ELR (cell line): ENCODE measurements at regions not wholly inside any gene's neighbourhood (a gene's known extent, or its start where the extent isn't known, plus 50 kb on each side); places are given as distances from the start of the nearest gene placed in this dataset.

Source experiments
- DNase-seq: peaks from one replicate; pipeline ENCODE4 v3.0.0-alpha.2; 2015; ENCODE audit warnings: low read depth

DNA sequence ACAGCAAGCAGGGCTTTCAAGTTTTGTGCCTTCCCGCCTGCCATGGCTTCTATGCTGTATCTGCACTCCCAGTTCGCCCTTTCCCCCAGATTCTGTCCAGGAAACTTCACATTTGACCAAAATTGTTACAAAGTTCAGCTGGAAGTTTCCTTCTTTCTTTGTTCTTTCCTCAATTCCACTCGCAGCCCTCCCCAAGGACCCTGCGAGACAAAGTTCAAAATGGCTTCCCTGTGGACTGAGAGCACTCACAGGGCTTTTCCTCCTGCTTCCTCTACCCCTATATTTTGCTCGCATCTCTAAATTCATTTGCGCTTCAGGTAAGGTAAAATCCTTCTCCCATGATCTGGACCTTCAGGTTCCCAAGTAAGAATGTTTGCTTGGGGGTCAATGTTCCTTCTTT, 1348.4 kb upstream of the B3GALT2 start:
- no peak for DNase-seq

- DNase-seq = peak; percentile 5
These were observed 1347.2 kb upstream of the B3GALT2 start for GRCh38 chr1:194533641-194534040.

- DNase-seq = no peak
These were observed 1331.2 kb upstream of the B3GALT2 start for GRCh38 chr1:194517567-194517966.

- no peak for DNase-seq
These were observed 1329.5 kb upstream of the B3GALT2 start for GRCh38 chr1:194515916-194516315.

GRCh38 chr1:194512957-194513356, 1326.5 kb upstream of the B3GALT2 start:
- DNase-seq = peak; percentile 4

DNA sequence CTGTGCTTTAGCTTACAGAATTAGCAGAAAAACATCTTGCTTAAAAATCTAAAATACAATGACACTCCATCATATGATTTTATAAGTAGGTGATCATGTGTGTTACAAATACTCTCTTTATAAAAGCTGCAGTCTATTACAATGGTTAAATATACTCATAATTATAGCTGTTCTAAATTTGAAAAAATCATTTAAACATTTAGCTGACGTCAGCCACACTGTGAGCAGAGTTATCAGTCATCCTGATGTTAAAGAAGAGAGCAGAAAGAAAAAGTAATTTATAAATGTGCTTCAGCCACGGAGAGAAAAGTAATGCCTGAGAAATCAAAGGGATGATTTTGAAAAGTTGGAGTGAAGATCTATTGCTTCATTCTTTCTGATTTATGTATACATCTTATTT, 1325.9 kb upstream of the B3GALT2 start:
- no peak for DNase-seq

- no peak for DNase-seq
These were observed 1316.8 kb upstream of the B3GALT2 start for GRCh38 chr1:194503209-194503608.

GRCh38 chr1:194495434-194495833, 1309.0 kb upstream of the B3GALT2 start:
- DNase-seq = no peak

DNA sequence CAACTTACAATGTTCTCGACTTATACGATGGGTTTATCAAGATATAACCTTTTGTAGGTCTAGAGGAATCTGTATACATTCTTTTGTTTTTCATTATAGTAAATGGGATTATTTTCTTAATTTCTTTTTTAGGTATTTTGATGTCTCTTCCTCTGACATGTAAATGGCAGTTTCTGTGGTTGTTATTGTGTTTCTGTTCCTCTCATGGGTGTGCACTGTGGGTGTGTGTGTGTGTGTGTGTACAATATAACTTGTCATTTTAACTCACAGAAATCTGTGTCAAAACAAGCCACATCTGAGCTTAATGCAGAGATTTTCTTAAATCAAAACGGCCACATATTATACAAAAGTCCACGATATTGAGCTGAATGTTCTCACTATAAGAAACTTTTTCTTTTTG, 1300.8 kb upstream of the B3GALT2 start:
- DNase-seq = no peak

- DNase-seq = no peak
These were observed 1299.0 kb upstream of the B3GALT2 start for GRCh38 chr1:194485432-194485831.

GRCh38 chr1:194478731-194479130, 1292.3 kb upstream of the B3GALT2 start:
- no peak for DNase-seq

GRCh38 chr1:194477908-194478307, 1291.5 kb upstream of the B3GALT2 start:
- no peak for DNase-seq

DNA sequence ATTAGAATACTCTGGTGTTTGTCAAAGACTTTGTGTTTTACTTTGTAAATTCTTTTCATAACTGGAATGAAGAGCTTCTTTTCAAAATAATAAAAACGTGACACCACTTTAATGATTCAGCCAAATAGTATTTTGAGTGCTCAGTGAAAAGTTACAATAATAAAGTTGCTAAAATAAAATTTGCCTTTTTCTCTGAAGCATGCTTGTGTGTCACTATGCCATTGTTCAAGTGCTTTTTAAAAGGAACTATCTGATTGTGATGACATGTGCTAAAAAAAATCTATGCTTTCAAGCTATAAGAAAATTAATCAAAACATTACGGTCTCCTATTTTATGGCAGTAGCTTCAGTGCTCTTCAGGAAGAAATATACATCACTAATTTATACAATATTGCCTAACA, 1290.5 kb upstream of the B3GALT2 start:
- peak; percentile 3 for DNase-seq

- DNase-seq = no peak
These were observed 1289.9 kb upstream of the B3GALT2 start for GRCh38 chr1:194476351-194476750.

DNA sequence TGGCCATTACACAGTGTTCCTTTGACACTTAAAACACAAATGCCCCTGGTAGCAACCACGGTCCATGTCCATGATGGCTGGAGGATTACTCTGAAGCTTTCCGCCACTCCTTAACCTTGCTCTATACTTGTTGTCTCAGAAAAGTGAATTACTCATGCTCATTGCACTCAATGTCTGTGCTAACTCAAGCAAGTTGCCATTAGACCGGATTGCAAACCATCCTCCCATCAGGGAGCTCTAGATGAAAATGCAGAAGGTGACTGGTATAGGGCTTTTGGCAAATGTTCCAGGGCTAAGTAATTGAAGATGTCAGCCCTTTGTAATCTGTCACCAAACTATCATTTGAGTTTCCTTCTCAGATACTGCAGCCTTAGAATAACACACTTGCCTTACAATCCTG, 1288.3 kb upstream of the B3GALT2 start:
- DNase-seq = no peak

GRCh38 chr1:194473766-194474165, 1287.4 kb upstream of the B3GALT2 start:
- DNase-seq = no peak

DNA sequence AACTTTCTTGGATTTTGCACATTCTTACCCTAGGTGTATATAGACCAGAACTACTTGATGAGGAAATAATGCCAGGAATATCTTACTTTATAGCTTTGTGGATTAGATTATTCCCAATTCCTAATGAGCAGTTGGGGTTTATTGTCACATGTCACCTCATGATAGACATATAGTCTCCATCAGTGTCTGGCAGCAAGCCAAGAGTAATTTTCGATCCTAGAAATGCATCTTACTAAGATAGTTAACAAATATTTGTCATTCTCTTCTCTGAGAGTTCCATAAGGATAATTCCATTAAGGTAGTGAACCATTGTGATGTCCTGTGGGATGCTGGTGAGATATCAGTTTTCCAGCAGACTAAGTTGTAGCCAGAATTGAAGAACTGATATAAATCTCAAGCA, 1282.9 kb upstream of the B3GALT2 start:
- no peak for DNase-seq

GRCh38 chr1:194466706-194467105, 1280.3 kb upstream of the B3GALT2 start:
- peak; percentile 25 for DNase-seq

GRCh38 chr1:194447636-194448035, 1261.2 kb upstream of the B3GALT2 start:
- DNase-seq = peak; percentile 37

DNA sequence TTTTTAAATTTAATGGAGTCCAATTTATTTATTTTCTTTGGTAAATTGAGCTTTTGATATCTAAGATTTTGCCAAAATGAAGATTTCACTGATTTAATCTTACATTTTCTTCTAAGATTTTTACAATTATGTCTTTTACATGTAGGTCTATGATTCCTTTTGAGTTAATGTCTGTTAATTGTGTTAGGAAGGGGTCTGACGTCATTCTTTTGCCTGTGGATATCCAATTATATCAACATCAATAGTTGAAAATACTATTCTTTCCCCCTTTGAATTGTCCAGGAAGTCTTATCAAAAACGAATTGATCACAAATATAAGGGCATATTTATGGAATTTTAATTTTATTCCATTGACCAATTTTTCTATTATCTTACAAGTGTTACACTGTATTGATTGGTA, 1258.8 kb upstream of the B3GALT2 start:
- DNase-seq = no peak

- DNase-seq = no peak
These were observed 1256.6 kb upstream of the B3GALT2 start for GRCh38 chr1:194442901-194443575.

DNA sequence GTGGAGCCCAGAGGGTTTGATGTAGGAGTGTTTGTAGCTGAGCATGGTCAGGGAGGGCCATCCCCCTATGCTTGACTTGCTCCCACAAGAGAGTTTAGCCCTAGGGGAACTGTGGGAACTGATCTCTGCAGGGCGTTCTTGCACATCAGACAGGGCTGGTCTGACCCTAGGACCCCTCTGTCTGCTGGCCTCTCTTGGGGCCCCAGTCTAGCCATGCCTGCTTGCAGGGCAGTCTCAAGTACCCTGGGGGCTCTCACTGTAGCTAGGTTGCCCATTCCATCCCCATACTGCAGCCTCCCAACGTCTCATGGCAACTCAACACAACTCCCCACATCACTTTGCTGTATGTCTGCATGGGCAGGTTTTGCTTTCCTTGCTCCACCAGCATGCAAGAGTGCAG, 1250.7 kb upstream of the B3GALT2 start:
- no peak for DNase-seq

GRCh38 chr1:194431121-194431520, 1244.7 kb upstream of the B3GALT2 start:
- no peak for DNase-seq

- no peak for DNase-seq
These were observed 1234.3 kb upstream of the B3GALT2 start for GRCh38 chr1:194420706-194421105.

DNA sequence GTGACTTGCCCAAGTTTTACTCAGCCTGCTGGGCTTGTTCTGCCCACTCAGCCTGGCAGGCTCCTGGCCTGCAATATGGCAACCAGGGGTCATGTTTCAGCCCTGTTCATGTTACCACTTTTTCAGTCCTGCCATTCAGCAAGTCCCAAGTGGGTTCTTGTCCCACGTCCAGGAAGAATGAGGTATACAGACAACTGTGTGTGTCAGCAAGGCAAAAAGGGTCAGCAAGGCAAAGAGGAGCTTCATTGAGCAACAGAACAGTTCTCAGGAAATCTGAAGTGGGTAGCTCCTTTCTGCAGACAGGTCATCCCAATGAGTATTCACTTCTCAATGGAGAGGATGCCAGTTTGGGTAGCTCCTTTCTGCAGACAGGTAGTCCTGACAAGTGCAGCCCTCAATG, 1233.3 kb upstream of the B3GALT2 start:
- no peak for DNase-seq
